HG02642 (cell line): ENCODE measurements at regions not wholly inside any gene's neighbourhood (a gene's known extent, or its start where the extent isn't known, plus 50 kb on each side); places are given as distances from the start of the nearest gene placed in this dataset.
"Not testable (repeated sequence)": the region's sequence is repeated elsewhere in the genome, so short reads cannot be mapped to it uniquely, and the experiment has no call there.

ENCODE experiments used
- ATAC-seq: cut with Tn5 transposase; IDR thresholded peaks from one replicate; pipeline ENCODE4 v1.9.1; 2021; ENCODE audit warnings: mild to moderate bottlenecking; ENCODE audit not compliant: unreplicated experiment, poor library complexity

DNA sequence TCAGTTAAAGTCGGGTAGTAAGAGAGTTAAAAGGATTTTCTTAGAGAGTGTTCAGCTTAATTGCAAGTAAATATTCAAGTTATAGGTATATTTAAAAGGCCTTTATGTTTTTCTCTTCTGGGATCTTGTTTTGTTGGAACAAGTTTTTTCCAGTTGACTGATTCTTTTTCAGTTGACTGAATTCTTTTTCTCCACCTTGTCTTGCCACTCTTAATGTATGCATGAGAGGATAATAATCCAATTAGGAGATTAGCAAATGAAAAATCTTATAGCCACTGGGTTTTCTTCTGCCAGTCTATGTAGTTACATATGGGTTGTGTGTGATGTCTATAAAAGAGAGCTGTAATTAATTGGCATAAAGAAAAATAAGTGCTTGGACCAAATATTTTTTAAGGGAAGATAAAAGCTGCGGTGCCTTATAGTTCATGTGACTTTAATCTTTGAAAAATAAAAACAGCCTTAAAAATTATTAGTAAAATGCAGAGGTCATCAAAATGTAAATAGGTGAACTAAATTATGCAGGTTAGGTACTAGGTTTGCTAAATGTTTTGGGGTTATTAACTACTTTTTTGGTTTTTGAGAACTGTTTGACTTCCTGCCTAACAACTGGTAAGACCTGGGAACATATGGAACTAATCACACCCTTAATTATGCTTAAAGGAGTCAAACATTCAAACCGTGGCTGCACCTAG lies 367.2 kb downstream of the HTR1B start:
- ATAC-seq: no peak

DNA sequence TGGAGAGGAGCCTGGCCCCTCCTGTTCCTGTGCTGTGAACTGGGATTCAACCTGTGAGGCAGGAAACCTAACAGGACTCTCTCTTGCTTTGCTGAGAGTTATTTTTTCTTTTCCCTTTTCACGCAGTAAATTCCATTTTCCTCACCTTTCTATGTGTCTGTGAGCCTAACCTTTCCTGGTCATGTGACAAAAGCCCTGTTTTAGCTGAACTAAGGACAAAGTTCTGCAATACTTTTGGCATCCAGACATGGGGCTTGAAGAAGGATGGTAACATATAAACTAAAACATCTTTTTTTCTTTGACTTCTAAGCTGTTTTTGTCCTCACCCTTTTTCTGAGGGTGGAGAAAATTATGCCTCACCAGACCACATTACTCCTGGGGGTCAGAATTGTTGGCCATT lies 368.5 kb downstream of the HTR1B start:
- ATAC-seq: no peak

DNA sequence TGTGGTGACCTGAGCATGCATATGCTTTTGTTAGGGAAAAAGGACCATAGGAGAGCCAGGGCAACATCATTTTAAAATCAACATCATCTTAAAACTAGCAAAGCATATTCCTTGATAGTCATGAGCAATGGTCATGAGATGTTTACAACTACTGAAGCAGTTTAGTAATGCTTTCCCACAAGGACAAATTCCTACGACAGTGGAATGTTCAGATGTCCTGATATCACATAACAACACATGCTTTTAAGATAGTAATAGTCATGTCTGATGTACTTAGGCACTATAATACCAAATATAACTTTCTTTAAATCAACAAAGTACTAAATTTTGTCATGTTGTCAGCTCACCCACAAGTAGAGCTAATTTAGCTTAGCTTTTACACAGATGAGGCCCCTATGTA lies 370.3 kb downstream of the HTR1B start:
- ATAC-seq: no peak

DNA sequence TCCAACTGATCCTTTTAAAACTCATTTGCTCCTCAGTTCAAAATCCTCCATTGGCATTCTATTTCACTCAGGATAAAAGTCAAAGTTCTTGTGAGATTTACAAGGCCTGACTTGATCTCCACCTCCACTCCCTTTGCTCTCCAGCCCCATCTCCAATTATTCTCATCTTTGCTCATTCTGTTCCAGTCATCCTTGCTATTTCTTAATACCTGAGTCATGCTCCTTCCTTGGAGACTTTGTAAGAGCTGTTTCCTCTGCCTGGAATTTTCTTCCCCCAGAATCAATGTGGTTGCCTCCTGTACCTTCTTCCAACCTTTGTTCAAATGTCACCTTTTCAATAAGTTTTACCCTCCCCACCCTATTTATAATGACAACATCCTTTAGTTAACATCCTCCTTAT lies 373.5 kb downstream of the HTR1B start:
- no peak for ATAC-seq

DNA sequence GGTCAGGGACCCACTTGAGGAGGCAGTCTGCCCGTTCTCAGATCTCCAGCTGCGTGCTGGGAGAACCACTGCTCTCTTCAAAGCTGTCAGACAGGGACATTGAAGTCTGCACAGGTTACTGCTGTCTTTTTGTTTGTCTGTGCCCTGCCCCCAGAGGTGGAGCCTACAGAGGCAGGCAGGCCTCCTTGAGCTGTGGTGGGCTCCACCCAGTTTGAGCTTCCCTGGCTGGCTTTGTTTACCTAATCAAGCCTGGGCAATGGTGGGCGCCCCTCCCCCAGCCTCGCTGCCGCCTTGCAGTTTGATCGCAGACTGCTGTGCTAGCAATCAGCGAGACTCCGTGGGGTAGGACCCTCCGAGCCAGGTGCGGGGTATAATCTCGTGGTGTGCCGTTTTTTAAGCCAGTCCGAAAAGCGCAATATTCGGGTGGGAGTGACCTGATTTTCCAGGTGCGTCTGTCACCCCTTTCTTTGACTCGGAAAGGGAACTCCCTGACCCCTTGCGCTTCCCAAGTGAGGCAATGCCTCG lies 375.4 kb downstream of the HTR1B start:
- ATAC-seq: not testable (repeated sequence)

DNA sequence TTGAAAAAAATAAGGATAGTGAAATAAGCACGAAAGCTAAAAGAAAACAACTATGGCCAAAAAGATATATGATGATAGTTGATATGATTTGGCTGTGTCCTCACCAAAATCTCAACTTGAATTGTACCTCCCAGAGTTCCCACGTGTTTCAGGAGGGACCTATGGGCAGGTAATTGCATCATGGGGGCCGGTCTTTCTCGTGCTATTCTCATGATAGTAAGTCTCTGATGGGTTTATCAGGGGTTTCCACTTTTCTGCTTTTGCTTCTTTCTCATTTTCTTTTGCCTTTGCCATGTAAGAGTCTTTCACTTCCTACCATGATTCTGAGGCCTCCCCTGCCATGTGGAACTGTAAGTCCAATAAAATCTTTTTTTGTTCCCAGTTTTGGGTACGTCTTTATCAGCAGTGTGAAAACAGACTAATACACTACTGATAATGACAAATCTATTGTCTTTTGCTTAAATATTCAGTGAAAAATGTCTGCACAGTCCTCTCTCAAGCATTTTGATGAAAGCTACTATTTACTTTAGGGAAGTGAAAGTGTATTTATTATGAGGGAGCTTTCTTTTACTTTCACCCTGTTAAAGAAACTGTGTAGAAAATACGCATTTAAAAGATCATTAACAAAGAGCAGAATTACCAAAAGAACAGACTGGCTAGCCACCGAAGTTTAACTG lies 389.1 kb downstream of the HTR1B start:
- ATAC-seq: no peak

DNA sequence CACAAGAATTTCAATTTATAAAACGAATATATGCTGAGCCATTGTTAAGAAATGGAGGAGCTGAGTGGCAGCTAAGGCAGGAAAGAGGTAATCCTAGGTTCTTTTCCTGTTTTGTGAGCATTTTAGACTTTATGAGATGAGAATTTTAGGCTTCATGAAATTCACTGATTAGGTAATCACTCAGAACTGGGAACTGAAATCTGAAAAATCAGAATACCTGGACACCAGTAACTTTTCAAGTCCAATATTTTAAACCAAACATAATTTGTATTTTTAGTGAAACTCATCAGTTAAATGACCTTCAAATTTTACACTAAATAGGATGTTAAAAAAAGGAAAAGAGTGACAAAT lies 389.9 kb downstream of the HTR1B start:
- ATAC-seq: no peak

DNA sequence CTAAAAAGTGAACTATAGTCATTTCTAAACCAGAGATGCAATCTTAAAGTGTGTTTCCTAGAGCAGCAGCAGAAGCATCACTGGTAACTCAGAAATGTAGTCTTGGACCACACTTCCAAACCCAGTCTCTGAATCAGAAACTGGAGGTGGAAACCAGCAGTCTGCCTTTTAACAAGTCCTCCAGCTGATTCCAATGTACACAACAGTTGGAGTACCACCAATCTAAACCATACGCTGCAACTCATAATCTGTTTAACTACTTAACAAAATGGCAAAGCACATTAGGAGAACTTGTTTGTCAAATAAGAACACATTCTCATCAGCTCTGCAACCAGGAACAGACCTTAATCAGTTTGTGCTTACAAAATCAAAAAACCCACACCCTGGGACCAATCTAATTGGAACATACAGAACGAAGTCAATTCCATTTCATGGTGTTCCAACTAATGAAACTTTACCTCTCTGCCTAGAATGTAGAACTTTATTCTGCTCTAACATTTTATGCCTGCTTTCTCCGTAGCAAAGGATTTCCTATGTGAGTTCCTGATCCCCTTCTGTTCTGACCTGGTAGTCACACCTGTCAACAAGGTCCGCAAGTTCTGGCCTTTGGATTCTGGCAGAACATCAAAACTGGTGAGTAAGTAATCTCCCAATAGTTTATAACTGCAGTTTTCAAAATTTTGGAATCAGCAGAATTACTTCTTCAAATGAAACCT lies 390.4 kb downstream of the HTR1B start:
- ATAC-seq: no peak

DNA sequence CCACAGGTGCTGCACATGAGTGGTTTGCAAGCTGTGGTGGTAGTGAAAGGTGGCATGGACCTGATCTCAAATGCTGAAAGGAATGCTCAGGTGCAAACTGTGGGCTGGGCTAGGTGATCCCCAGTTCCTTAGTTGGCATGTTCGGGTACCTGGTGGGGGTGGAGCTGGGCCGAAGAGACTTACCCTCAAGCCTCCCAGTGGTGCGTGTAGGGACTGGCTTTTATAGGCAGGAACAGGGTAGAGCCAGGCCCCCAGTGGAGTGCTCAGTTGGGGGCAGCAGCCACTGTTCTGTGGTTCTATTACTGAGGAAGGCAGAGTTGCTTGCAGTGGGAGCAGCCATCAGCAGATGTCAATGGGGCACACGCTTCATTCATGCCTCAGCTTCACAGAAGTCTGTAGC lies 399.8 kb downstream of the HTR1B start:
- ATAC-seq: no peak

DNA sequence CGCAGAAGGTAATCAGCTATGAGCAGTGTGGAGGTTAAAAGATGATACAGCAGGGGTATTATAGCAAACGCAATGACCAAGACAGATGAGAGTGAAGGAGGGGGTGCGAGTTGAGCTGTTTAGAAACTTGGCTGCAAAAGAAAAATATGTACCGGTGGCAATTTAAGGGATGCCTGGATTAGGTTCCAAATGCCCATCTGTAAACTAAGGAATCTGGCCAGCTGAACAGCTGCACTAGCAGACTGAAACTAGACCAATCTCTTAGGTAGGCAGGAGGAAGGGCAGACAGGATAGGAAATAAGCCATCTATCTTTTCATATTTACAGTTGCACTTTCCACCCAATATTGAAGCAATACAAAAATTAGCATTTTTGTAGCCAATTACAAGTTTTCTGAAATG lies 407.6 kb downstream of the HTR1B start:
- ATAC-seq: no peak

DNA sequence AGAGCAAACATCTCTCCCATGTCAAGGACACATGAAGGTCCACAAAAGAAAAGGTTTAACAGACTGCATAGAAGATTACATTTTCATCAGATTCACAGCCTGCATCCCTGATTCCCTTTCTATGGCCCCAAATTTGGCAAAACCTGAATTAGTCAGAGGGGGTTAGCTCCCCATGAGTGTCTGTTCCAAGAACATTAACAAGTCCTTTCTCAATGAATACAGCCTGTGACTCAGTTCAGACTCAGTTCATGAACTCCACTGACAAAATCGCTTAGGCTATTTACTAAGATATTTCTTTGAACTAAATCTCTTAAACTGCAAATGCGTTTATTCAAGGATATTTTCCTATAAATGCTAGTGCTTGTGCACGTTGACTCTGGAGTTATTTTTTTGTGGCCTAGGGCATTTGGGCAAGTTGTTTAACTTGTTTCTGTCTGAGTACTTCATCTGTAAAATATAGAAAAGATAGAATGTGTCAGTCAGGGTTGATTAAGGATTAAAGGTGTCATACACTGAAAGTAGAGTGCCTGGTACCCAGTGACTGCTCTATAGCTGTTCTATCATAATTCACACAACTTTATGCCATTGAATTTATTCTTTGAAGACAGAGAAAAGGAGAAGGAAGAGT lies 422.6 kb downstream of the HTR1B start:
- ATAC-seq: no peak

DNA sequence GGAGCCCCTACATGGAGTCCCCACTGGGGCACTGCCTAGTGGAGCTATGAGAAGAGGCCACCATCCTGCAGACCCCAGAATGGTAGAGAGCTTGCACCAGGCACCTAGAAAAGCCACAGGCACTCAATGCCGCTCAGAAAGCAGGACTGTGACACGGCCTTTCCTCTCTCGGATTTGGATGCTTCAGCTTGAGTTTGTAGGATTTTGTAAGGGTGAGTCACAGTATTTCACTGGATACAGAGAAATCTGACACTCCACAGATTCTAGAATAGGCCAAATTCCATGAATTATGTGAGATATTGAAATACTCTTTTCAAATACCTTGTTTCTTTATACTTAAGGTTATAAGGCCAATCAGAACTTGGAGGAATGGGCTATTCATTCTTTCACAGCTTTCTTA lies 424.5 kb downstream of the HTR1B start:
- ATAC-seq: no peak

DNA sequence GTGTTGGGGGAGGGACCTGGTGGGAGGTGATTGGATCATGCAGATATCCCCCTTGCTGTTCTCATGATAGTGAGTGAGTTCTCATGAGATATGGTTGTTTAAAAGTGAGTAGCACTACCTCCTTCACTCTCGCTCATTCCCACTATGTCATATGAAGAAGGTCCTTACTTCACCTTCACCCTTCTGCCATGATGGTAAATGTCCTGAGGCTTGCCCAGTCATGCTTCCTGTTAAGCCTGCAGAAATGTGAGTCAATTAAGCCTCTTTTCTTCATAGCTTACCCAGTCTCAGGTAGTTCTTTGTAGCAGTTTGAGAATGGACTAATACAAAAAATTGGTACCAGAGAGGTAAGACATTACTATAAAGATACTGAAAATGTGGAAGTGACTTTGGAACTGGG lies 425.9 kb downstream of the HTR1B start:
- no peak for ATAC-seq

DNA sequence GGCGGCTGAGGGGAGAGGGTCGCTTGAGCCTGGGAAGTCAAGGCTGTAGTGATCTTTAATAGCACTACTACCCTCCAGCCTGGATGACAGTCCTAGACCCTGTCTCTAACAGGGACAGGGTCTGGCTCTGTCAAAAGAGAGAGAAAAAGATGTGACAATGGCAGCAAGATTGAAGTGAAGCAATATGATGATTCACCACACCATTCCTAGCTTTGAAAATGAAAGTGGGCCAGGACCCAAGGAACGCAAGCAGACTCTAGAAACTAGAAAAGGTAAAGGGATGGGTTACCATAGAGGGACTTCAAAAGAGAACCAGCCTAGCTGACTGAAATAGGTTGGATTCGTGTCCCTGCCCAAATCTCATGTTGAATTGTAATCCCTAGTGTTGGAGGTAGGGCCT lies 426.9 kb downstream of the HTR1B start:
- ATAC-seq: no peak

DNA sequence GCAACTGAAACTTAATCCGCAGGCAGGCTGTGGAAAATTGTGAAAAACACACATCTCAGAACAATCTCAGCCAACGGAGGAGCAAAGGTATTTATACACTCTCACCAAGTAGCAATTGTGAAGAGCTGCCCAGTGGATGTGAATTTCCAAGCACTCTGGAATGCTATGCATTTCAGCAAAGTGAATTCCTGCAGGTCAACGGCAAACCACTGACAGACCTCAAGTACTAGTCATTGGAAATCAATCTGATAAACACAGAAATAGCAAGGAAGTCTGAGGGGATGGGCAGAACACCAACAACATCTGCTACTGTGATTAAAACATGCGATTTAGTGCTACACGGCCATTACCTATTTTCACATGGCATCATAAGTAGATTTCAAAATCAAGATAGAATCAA lies 429.1 kb downstream of the HTR1B start:
- no peak for ATAC-seq

DNA sequence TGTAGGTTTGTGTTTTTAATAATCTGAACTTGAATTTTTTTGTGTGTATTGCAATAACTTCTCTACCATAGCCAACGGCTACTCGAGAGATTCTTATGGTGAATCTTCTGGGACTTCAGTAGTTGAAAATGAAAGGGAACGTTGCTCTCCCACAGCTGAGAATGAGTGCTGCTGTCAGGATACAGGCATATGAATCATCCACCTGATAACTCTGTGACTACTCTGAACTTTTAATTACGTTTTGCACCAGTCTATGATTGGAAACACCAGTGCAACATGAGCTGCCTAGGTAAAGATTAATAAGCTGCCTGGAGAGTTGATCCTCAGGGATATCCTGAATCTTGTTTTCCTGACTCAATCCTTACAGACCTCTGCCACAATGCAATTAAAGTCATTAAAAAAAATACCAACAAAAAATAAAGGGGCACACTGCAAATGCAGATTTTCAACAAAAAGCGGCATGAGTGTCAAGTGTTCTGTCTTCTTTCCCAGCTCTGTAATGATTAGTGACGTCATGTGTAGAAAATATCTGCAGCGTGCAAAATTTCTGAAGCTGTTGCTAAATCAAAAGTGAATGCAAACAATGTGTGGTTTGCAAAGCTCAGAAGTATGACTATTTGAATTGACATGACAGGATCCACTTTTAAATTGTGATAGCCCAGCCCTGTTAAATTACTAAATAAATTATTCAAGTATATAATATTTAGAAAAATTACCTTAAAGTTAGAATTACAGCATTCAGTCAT lies 432.2 kb downstream of the HTR1B start:
- no peak for ATAC-seq

DNA sequence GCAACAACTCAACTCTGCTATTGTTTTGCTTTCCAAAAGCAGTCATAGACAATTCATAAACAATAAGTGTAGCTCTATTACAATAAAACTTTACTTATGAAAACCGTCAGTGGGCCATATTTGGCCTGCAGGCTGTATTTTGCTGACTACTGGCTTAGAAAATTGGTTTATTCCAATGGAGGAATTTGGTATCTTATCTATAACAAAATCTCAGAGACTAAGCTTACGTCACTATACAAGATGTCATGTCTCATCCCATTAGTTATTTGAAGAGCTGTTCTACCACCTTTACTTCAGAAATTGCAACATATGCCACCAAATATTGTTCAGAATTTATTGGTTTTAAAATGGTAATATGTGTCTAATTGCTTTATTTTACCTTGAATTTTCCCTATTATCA lies 436.9 kb downstream of the HTR1B start:
- no peak for ATAC-seq

DNA sequence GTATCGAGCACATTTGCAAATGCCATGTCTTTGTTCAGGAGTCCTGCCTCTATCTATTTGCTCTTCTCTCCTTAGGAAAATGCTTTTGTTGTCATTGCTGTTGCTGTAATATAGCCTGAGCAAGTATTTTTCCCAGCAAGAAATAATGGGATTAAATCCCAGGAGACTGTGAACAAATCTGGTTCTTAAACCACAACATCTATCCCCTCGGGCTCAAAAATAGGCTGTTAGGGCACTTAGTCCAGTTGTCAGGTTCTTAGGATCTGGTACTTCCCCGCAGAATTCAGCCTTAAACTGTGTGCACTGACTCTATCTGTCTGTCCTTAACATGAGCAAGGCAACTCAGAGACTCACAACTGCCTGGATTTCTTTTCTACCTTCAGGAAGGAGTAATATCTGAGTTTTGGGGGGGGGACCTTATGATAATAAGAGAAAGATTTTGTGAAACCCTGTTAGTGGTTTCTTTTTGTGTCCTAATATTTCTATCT lies 437.5 kb downstream of the HTR1B start:
- ATAC-seq: no peak

DNA sequence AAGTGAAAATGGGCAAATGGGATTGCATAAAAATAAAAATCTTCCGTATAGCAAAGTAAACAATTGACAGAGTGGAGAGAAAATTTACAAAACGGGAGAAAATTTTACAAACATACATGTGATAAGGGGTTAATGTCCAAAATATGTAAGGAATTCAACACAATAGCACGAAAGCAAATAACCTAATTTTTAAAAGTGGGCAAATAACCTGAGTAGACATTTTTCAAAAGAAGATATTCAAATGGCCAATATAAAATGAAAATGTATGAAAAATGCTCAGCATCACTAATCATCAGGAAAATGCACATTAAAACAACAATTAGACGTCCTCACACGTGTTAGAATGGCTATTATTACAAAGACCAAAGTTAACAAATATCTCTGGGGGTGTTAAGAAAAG lies 441.5 kb downstream of the HTR1B start:
- ATAC-seq: no peak

DNA sequence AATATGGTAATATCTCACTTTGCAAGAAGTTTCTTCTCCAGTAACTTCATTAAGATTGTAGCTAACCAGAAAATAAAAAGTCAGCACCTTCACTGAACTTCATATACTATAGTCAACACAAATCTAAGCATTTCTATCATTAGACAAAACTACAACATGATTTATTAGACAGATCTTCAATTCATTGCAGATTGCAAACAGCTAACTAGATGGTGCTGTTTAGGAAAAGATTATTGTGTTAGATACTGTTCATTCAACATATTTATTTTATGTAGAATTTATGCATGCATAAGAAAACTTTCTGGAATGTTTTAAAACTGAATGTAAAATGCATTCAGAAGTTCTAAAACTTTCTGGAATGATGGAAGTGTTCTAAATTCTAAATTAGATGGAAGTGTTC lies 442.1 kb downstream of the HTR1B start:
- no peak for ATAC-seq
